Prostate gland (tissue), 2 donors: ENCODE measurements at regions not wholly inside any gene's neighbourhood (a gene's known extent, or its start where the extent isn't known, plus 50 kb on each side); places are given as distances from the start of the nearest gene placed in this dataset.

Experiments used
- DNase-seq: peaks from one replicate; pipeline ENCODE4 v3.0.0-alpha.2; 2019; ENCODE audit warnings: low spot score
- H3K27ac ChIP-seq, 2 donors: fragments of 200-600 bp; sonication (generic); 2 replicates each; pipeline ENCODE4 v1.5.1; 2017 to 2019
- H3K27me3 ChIP-seq: fragments of 200-600 bp; sonication (generic); replicated peaks from 2 replicates; pipeline ENCODE4 v1.5.1; 2019; ENCODE audit not compliant: insufficient read depth
- H3K36me3 ChIP-seq, 2 donors: fragments of 200-600 bp; sonication (generic); 1 replicate in 1 of 2; 2 replicates in 1 of 2; pipeline versions ENCODE4 v1.5.1 to v1.8.1; 2017 to 2019
- H3K4me1 ChIP-seq: fragments of 200-600 bp; sonication (generic); replicated peaks from 2 replicates; pipeline ENCODE4 v1.5.1; 2019
- H3K4me3 ChIP-seq, 2 donors: fragments of 200-600 bp; sonication (generic); 2 replicates each; pipeline ENCODE4 v1.5.1; 2017 to 2019
- H3K9me3 ChIP-seq: fragments of 200-600 bp; sonication (generic); 2 replicates; pipeline ENCODE4 v1.5.1; 2017
- POLR2A ChIP-seq: fragments of 450-650 bp; IDR thresholded peaks from one replicate; pipeline ENCODE4 v1.6.1; 2016; ENCODE audit warnings: antibody characterized with exemption, mild to moderate bottlenecking
- POLR2AphosphoS5 ChIP-seq: sonication (generic); formaldehyde crosslinking; IDR thresholded peaks from one replicate; pipeline ENCODE4 v1.6.1; 2017; ENCODE audit warnings: antibody characterized with exemption
- WGBS: methylation state at CpG from one replicate; pipeline ENCODE4 v1.1.5; 2018; 5-methylcytosine and 5-hydroxymethylcytosine counted together
- intact Hi-C: fragments of 100-400 bp; cut with DNase I; formaldehyde crosslinking; loops from one replicate; pipeline ENCODE4 v1.14.2; 2022
- TF ChIP-seq, protein P1 (sequence below), 4 experiments: fragments of 200-600 bp in 2 of 4; fragments of 450-650 bp in 2 of 4; sonication (generic) in 2 of 4; IDR thresholded peaks; 1 replicate in 3 of 4; 2 replicates in 1 of 4; pipeline ENCODE4 v1.5.1; 2016 to 2019; ENCODE audit warnings: antibody characterized with exemption in 4 of 4, mild to moderate bottlenecking in 2 of 4, moderate library complexity in 2 of 4

DNA sequence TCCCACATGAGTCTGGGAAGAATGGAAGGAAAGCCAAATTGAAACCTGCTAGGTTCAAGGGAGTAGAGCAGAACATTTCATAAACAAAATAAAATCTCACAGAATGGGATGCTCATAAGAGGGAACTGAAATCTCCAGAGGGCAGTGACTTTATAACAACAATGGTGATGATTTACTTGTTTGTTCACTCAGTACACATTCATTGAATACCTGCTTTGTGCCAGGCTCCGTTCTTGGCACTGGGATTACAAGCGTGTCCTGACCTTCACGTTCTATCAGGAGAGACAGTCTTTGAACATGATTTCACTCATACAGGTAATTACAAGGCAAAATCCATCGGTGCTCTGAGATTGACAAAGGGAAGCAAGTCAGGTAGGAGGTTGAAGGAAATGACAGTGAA, 356.3 kb downstream of the HAPSTR1 start:
- H3K4me1 ChIP-seq: no peaks in the 10 kb centered on the region
- no peaks in the 10 kb centered on the region for H3K9me3 ChIP-seq
- DNase-seq: no peak
- TF ChIP-seq POLR2AphosphoS5: no peak
- no peak for TF ChIP-seq POLR2A
- TF ChIP-seq, protein P1, sequence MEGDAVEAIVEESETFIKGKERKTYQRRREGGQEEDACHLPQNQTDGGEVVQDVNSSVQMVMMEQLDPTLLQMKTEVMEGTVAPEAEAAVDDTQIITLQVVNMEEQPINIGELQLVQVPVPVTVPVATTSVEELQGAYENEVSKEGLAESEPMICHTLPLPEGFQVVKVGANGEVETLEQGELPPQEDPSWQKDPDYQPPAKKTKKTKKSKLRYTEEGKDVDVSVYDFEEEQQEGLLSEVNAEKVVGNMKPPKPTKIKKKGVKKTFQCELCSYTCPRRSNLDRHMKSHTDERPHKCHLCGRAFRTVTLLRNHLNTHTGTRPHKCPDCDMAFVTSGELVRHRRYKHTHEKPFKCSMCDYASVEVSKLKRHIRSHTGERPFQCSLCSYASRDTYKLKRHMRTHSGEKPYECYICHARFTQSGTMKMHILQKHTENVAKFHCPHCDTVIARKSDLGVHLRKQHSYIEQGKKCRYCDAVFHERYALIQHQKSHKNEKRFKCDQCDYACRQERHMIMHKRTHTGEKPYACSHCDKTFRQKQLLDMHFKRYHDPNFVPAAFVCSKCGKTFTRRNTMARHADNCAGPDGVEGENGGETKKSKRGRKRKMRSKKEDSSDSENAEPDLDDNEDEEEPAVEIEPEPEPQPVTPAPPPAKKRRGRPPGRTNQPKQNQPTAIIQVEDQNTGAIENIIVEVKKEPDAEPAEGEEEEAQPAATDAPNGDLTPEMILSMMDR (IDR thresholded peaks at IDR 0.05): no peak
- 45% methylated on average over 4 of the region's 4 CpGs for WGBS
- intact Hi-C loops: no loop called here
- H3K4me3 ChIP-seq: no peak overlapping the region
- H3K27me3 ChIP-seq: no peaks in the 10 kb centered on the region
- H3K36me3 ChIP-seq: no peaks in the 10 kb centered on the region
- no peak overlapping the region for H3K27ac ChIP-seq

DNA sequence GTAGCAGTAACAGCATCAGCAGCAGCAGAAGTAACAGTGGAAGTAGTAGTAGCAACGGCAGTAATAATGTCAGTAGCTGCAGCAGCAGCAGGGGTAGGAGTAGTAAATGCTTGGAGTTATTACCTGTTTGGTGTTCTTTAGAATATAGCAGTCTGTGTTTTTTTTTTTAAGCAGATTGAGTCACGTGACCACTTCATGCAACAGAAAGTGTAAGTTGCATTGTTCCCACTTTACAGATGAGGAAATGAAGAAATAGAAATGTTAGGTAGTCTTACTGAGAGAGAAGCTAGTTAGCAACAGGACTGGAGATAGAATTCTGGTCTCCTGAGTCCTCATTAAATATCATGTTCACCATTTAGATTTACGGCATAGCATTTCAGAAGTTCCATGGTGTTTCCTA, 358.2 kb downstream of the HAPSTR1 start:
- Histone ChIP-seq H3K27me3 (no peaks in the 10 kb centered on the region), H3K36me3 (no peaks in the 10 kb centered on the region), H3K4me3 (no peak overlapping the region), H3K4me1 (no peaks in the 10 kb centered on the region), H3K27ac (no peak overlapping the region), H3K9me3 (no peaks in the 10 kb centered on the region)
- 89% methylated on average over 3 of the region's 3 CpGs for WGBS
- intact Hi-C loops: no loop called here
- no peak for DNase-seq
- TF ChIP-seq, protein P1 (IDR thresholded peaks at IDR 0.05): no peak
- TF ChIP-seq POLR2AphosphoS5: no peak

DNA sequence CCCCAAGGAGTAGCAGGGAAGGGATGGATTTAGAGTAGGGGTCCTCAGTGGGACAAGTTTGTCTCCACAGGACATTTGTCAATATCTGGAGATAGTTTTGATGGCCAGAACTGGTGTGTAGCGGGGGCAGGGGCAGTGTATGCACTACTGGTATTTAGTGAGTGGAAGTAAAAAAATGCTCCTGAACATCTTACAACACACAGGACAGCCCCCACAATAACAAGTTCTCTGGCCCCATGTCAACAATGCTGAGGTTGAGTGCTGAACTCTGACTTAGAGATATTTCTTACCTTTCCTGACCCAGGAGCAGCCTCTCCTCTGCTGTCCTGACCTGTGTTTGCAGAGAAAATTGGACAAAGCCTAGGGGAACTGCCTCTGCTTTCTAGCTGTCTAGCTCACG, 365.8 kb downstream of the HAPSTR1 start:
- TF ChIP-seq, protein P1 (IDR thresholded peaks at IDR 0.05): no peak
- TF ChIP-seq POLR2A: no peak
- TF ChIP-seq POLR2AphosphoS5: no peak
- H3K9me3 ChIP-seq: no peaks in the 10 kb centered on the region
- H3K4me3 ChIP-seq: no peak overlapping the region
- WGBS: 84% methylated on average over 2 of the region's 2 CpGs
- intact Hi-C loops: no loop called here
- no peak overlapping the region for H3K27ac ChIP-seq
- H3K27me3 ChIP-seq: no peaks in the 10 kb centered on the region
- no peaks in the 10 kb centered on the region for H3K4me1 ChIP-seq
- no peaks in the 10 kb centered on the region for H3K36me3 ChIP-seq
- no peak for DNase-seq

DNA sequence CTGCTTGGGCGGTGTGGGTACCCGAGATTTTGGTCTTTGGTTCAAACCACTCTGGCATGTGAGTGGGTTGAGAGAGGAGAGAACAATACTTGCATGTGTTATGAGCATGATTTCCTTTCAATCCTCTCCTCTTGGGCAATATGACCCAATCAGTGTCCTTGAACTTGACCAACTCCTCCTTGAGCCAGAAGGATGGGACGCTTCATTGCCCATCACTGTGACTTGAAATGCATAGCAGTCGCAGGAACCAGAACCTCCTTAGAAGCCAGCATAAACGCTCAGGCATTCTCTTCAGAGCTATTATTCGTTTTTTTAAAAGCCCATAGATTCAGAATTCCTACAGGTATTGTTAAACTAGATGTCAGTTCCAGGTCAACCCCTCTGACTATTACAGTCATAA, 367.4 kb downstream of the HAPSTR1 start:
- Histone ChIP-seq H3K36me3 (no peaks in the 10 kb centered on the region), H3K27ac (no peak overlapping the region), H3K27me3 (no peaks in the 10 kb centered on the region), H3K9me3 (no peaks in the 10 kb centered on the region), H3K4me3 (no peak overlapping the region), H3K4me1 (no peaks in the 10 kb centered on the region)
- intact Hi-C loops: no loop called here
- 76% methylated on average over 6 of the region's 6 CpGs for WGBS
- no peak for DNase-seq
- TF ChIP-seq POLR2AphosphoS5: no peak
- TF ChIP-seq POLR2A: no peak
- TF ChIP-seq, protein P1 (IDR thresholded peaks at IDR 0.05): no peak

DNA sequence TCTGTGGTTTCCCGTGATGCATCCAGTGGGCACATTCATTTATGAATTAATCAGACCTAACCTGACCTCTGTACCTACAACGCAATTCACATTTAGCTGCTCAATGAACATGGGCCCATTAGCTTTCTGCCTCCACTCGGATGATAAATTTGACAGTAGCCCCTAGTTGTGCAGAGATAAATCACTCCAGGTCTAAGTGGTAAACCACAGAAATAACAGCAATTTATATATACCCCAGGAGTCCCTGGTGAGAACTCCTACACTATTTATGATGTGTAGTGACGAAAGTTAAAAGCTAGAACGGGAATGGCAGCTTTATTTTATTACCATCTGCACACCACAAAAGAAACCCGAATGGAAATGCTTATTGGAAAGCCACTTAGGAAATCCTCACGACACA, 371.5 kb downstream of the HAPSTR1 start:
- no peaks in the 10 kb centered on the region for H3K9me3 ChIP-seq
- no peak overlapping the region for H3K27ac ChIP-seq
- 54% methylated on average over 7 of the region's 7 CpGs for WGBS
- intact Hi-C loops: no loop called here
- H3K27me3 ChIP-seq: no peaks in the 10 kb centered on the region
- no peak for TF ChIP-seq POLR2A
- no peak for TF ChIP-seq POLR2AphosphoS5
- TF ChIP-seq, protein P1 (IDR thresholded peaks at IDR 0.05): no peak
- no peak for DNase-seq
- H3K4me1 ChIP-seq: no peaks in the 10 kb centered on the region
- H3K36me3 ChIP-seq: no peaks in the 10 kb centered on the region
- H3K4me3 ChIP-seq: no peak overlapping the region
